ENCODE measurements at regions not wholly inside any gene's neighbourhood (a gene's known extent, or its start where the extent isn't known, plus 50 kb on each side); places are given as distances from the start of the nearest gene placed in this dataset.

GRCh38 chr20:7449269-7449668 lies 491.0 kb downstream of the HAO1 start:
- FAIRE-seq (no peak), DNase-seq (ENCODE audit: extremely low spot score, insufficient read length, low read depth) (no peak)

- FAIRE-seq (no peak), DNase-seq (ENCODE audit: extremely low spot score, insufficient read length, low read depth) (no peak)
These were observed 487.4 kb downstream of the HAO1 start for GRCh38 chr20:7452890-7453289.

- FAIRE-seq (no peak), DNase-seq (ENCODE audit: extremely low spot score, insufficient read length, low read depth) (no peak)
These were observed 486.2 kb downstream of the HAO1 start for GRCh38 chr20:7454047-7454446.

GRCh38 chr20:7458459-7458858 lies 481.8 kb downstream of the HAO1 start:
- DNase-seq (ENCODE audit: extremely low spot score, insufficient read length, low read depth), result no peak
- no peak for FAIRE-seq

GRCh38 chr20:7459083-7459482 lies 481.2 kb downstream of the HAO1 start:
- no peak for DNase-seq (ENCODE audit: extremely low spot score, insufficient read length, low read depth)
- FAIRE-seq, result no peak

GRCh38 chr20:7463290-7463689 lies 477.0 kb downstream of the HAO1 start:
- FAIRE-seq, result no peak

GRCh38 chr20:7470912-7471311 lies 469.3 kb downstream of the HAO1 start:
- DNase-seq (ENCODE audit: extremely low spot score, insufficient read length, low read depth) (no peak), FAIRE-seq (no peak)

More at GRCh38 chr20:7463290-7463689, 477.0 kb downstream of the HAO1 start:
- DNase-seq (ENCODE audit: extremely low spot score, insufficient read length, low read depth), result no peak

- FAIRE-seq (no peak), DNase-seq (ENCODE audit: extremely low spot score, insufficient read length, low read depth) (no peak)
These were observed 450.0 kb downstream of the HAO1 start for GRCh38 chr20:7490288-7490687.

- FAIRE-seq (no peak), DNase-seq (ENCODE audit: extremely low spot score, insufficient read length, low read depth) (no peak)
These were observed 448.0 kb downstream of the HAO1 start for GRCh38 chr20:7492257-7492656.

GRCh38 chr20:7493311-7493710 lies 446.9 kb downstream of the HAO1 start:
- FAIRE-seq, result no peak
- DNase-seq (ENCODE audit: extremely low spot score, insufficient read length, low read depth), result no peak

GRCh38 chr20:7496394-7496991 lies 443.8 kb downstream of the HAO1 start:
- FAIRE-seq (no peak), DNase-seq (ENCODE audit: extremely low spot score, insufficient read length, low read depth) (no peak)

- FAIRE-seq (no peak), DNase-seq (ENCODE audit: extremely low spot score, insufficient read length, low read depth) (no peak)
These were observed 442.3 kb downstream of the HAO1 start for GRCh38 chr20:7497985-7498384.

GRCh38 chr20:7499201-7499600 lies 441.1 kb downstream of the HAO1 start:
- FAIRE-seq (no peak), DNase-seq (ENCODE audit: extremely low spot score, insufficient read length, low read depth) (no peak)

GRCh38 chr20:7500231-7500663 lies 440.0 kb downstream of the HAO1 start:
- no peak for DNase-seq (ENCODE audit: extremely low spot score, insufficient read length, low read depth)
- FAIRE-seq, result no peak

GRCh38 chr20:7503501-7503900 lies 436.8 kb downstream of the HAO1 start:
- FAIRE-seq (no peak), DNase-seq (ENCODE audit: extremely low spot score, insufficient read length, low read depth) (no peak)

GRCh38 chr20:7505152-7505834 lies 435.0 kb downstream of the HAO1 start:
- no peak for DNase-seq (ENCODE audit: extremely low spot score, insufficient read length, low read depth)
- FAIRE-seq, result no peak

GRCh38 chr20:7505835-7506221 lies 434.4 kb downstream of the HAO1 start:
- no peak for DNase-seq (ENCODE audit: extremely low spot score, insufficient read length, low read depth)
- FAIRE-seq, result no peak

- FAIRE-seq, result no peak
- DNase-seq (ENCODE audit: extremely low spot score, insufficient read length, low read depth), result no peak
These were observed 423.6 kb downstream of the HAO1 start for GRCh38 chr20:7516621-7517111.

GRCh38 chr20:7520361-7520760 lies 419.9 kb downstream of the HAO1 start:
- FAIRE-seq (no peak), DNase-seq (ENCODE audit: extremely low spot score, insufficient read length, low read depth) (no peak)

GRCh38 chr20:7523288-7523687 lies 417.0 kb downstream of the HAO1 start:
- no peak for FAIRE-seq
- no peak for DNase-seq (ENCODE audit: extremely low spot score, insufficient read length, low read depth)

- FAIRE-seq (no peak), DNase-seq (ENCODE audit: extremely low spot score, insufficient read length, low read depth) (no peak)
These were observed 400.2 kb downstream of the HAO1 start for GRCh38 chr20:7540018-7540417.

- FAIRE-seq (no peak), DNase-seq (ENCODE audit: extremely low spot score, insufficient read length, low read depth) (no peak)
These were observed 399.3 kb downstream of the HAO1 start for GRCh38 chr20:7540923-7541322.
